HG02642 (cell line): ENCODE measurements at regions not wholly inside any gene's neighbourhood (a gene's known extent, or its start where the extent isn't known, plus 50 kb on each side); places are given as distances from the start of the nearest gene placed in this dataset.

Experiments
- ATAC-seq: cut with Tn5 transposase; IDR thresholded peaks from one replicate; pipeline ENCODE4 v1.9.1; 2021; ENCODE audit warnings: mild to moderate bottlenecking; ENCODE audit not compliant: unreplicated experiment, poor library complexity

- no peak for ATAC-seq
Observed at GRCh38 chr17:77479372-77480198, 338.8 kb downstream of the SEC14L1 start.

- ATAC-seq = no peak
Observed at GRCh38 chr17:77480199-77480508, 339.4 kb downstream of the SEC14L1 start.

GRCh38 chr17:77480509-77481215 lies 339.9 kb downstream of the SEC14L1 start:
- ATAC-seq = no peak

- no peak for ATAC-seq
Observed at GRCh38 chr17:77481476-77482374, 341.0 kb downstream of the SEC14L1 start.

- no peak for ATAC-seq
Observed at GRCh38 chr17:77482375-77483127, 341.8 kb downstream of the SEC14L1 start.

GRCh38 chr17:77483128-77483598 lies 342.4 kb downstream of the SEC14L1 start:
- no peak for ATAC-seq

GRCh38 chr17:77484111-77484510 lies 343.3 kb downstream of the SEC14L1 start:
- no peak for ATAC-seq

- no peak for ATAC-seq
Observed at GRCh38 chr17:77485089-77485833, 344.5 kb downstream of the SEC14L1 start.

- ATAC-seq = no peak
Observed at GRCh38 chr17:77487211-77487629, 346.5 kb downstream of the SEC14L1 start.

- ATAC-seq = no peak
Observed at GRCh38 chr17:77487677-77488530, 347.1 kb downstream of the SEC14L1 start.

GRCh38 chr17:77488531-77489238 lies 347.9 kb downstream of the SEC14L1 start:
- no peak for ATAC-seq

- no peak for ATAC-seq
Observed at GRCh38 chr17:77489239-77489892, 348.6 kb downstream of the SEC14L1 start.

- no peak for ATAC-seq
Observed at GRCh38 chr17:77489893-77490255, 349.1 kb downstream of the SEC14L1 start.

GRCh38 chr17:77490361-77491183 lies 349.8 kb downstream of the SEC14L1 start:
- no peak for ATAC-seq

GRCh38 chr17:77491921-77492445 lies 351.2 kb downstream of the SEC14L1 start:
- no peak for ATAC-seq
